ENCODE measurements at regions not wholly inside any gene's neighbourhood (a gene's known extent, or its start where the extent isn't known, plus 50 kb on each side); places are given as distances from the start of the nearest gene placed in this dataset.

- TF ChIP-seq CTCF (IDR thresholded peaks at IDR 0.05) = no peak
- no peak for TF ChIP-seq POLR2A (IDR thresholded peaks at IDR 0.05)
- no peak for TF ChIP-seq POLR2AphosphoS5 (IDR thresholded peaks at IDR 0.05)
- TF ChIP-seq EP300 (IDR thresholded peaks at IDR 0.05) = no peak
Measured at GRCh38 chr3:148319161-148319915, 378.4 kb upstream of the AGTR1 start.

Data from gastroesophageal sphincter (tissue), 3 donors.